Activated CD4-positive, alpha-beta T cell treated with anti-CD3 and anti-CD28 coated beads for 24 hours (primary cell): ENCODE measurements at regions not wholly inside any gene's neighbourhood (a gene's known extent, or its start where the extent isn't known, plus 50 kb on each side); places are given as distances from the start of the nearest gene placed in this dataset.
"Not testable (repeated sequence)": the region's sequence is repeated elsewhere in the genome, so short reads cannot be mapped to it uniquely, and the experiment has no call there.

Experiments
- DNase-seq, 2 donors: peaks; one replicate each; pipeline ENCODE4 v3.0.0-alpha.2; 2020; ENCODE audit warnings: low read depth in 2 of 2

- DNase-seq: not testable (repeated sequence)
Observed at GRCh38 chr5:158446761-158447160, 587.8 kb upstream of the CLINT1 start.

- not testable (repeated sequence) for DNase-seq
Observed at GRCh38 chr5:158439204-158439603, 580.3 kb upstream of the CLINT1 start.

- DNase-seq: no peak
Observed at GRCh38 chr5:158436271-158437065, 577.5 kb upstream of the CLINT1 start.

- DNase-seq: peak in 1 of 2 donors; percentile 13
Observed at GRCh38 chr5:158435161-158435616, 576.2 kb upstream of the CLINT1 start.

GRCh38 chr5:158434749-158435148 lies 575.8 kb upstream of the CLINT1 start:
- DNase-seq: no peak

- no peak for DNase-seq
Observed at GRCh38 chr5:158433634-158434033, 574.7 kb upstream of the CLINT1 start.

GRCh38 chr5:158431369-158432029 lies 572.6 kb upstream of the CLINT1 start:
- peak in 1 of 2 donors; percentile 1 for DNase-seq

- no peak for DNase-seq
Observed at GRCh38 chr5:158430798-158431167, 571.8 kb upstream of the CLINT1 start.

- DNase-seq: no peak
Observed at GRCh38 chr5:158430166-158430797, 571.3 kb upstream of the CLINT1 start.

GRCh38 chr5:158429564-158429963 lies 570.6 kb upstream of the CLINT1 start:
- DNase-seq: no peak

GRCh38 chr5:158423623-158424200 lies 564.8 kb upstream of the CLINT1 start:
- DNase-seq: no peak

- no peak for DNase-seq
Observed at GRCh38 chr5:158422653-158423515, 563.9 kb upstream of the CLINT1 start.

GRCh38 chr5:158421319-158421718 lies 562.4 kb upstream of the CLINT1 start:
- DNase-seq: no peak

- no peak for DNase-seq
Observed at GRCh38 chr5:158419186-158419585, 560.2 kb upstream of the CLINT1 start.

- no peak for DNase-seq
Observed at GRCh38 chr5:158414780-158415179, 555.8 kb upstream of the CLINT1 start.

- no peak for DNase-seq
Observed at GRCh38 chr5:158414333-158414762, 555.4 kb upstream of the CLINT1 start.

GRCh38 chr5:158413122-158413680 lies 554.3 kb upstream of the CLINT1 start:
- no peak for DNase-seq

- DNase-seq: no peak
Observed at GRCh38 chr5:158410976-158411375, 552.0 kb upstream of the CLINT1 start.

GRCh38 chr5:158409507-158409906 lies 550.6 kb upstream of the CLINT1 start:
- DNase-seq: no peak

- no peak for DNase-seq
Observed at GRCh38 chr5:158407824-158408195, 548.9 kb upstream of the CLINT1 start.
